Neutrophil (primary cell): ENCODE measurements at regions not wholly inside any gene's neighbourhood (a gene's known extent, or its start where the extent isn't known, plus 50 kb on each side); places are given as distances from the start of the nearest gene placed in this dataset.
A peak's percentile ranks its signal among the peaks of the same experiment; 100 is the strongest.

Source experiments
- H3K27ac ChIP-seq: fragments of 200-600 bp; sonication (generic); 2 replicates; pipeline ENCODE4 v1.5.1; 2016; ENCODE audit warnings: mild to moderate bottlenecking, moderate library complexity
- H3K27me3 ChIP-seq: fragments of 200-600 bp; sonication (generic); 2 replicates; pipeline ENCODE4 v1.6.0; 2016; ENCODE audit warnings: mild to moderate bottlenecking
- H3K36me3 ChIP-seq: fragments of 200-600 bp; sonication (generic); 2 replicates; pipeline ENCODE4 v1.5.1; 2017
- H3K4me1 ChIP-seq, 2 experiments: fragments of 200-600 bp in 1 of 2; sonication (generic) in 1 of 2; 1 replicate in 1 of 2; 2 replicates in 1 of 2; pipeline versions ENCODE4 v1.5.1 to v1.6.1; 2013 to 2016; ENCODE audit warnings: low read depth in 1 of 2, low read length in 1 of 2, mild to moderate bottlenecking in 1 of 2, moderate library complexity in 1 of 2; ENCODE audit not compliant: control insufficient read depth in 1 of 2, insufficient read depth in 1 of 2
- H3K4me3 ChIP-seq, 2 experiments: fragments of 200-600 bp in 1 of 2; sonication (generic) in 1 of 2; 1 replicate in 1 of 2; 2 replicates in 1 of 2; pipeline ENCODE4 v1.5.1; 2013 to 2016; ENCODE audit warnings: low read depth in 1 of 2, low read length in 1 of 2, mild to moderate bottlenecking in 1 of 2, moderate library complexity in 1 of 2
- H3K9me3 ChIP-seq: fragments of 200-600 bp; sonication (generic); 2 replicates; pipeline ENCODE4 v1.5.1; 2016
- CTCF ChIP-seq: fragments of 200-600 bp; sonication (generic); IDR thresholded peaks from 2 replicates; pipeline ENCODE4 v1.5.1; 2016; ENCODE audit warnings: antibody characterized with exemption

- TF ChIP-seq CTCF, result no peak
Measured at GRCh38 chr1:193567937-193568336, 381.5 kb upstream of the B3GALT2 start.

GRCh38 chr1:193566735-193567134 lies 380.3 kb upstream of the B3GALT2 start:
- H3K36me3 ChIP-seq, result no peaks in the 10 kb centered on the region
- no peaks in the 10 kb centered on the region for H3K9me3 ChIP-seq
- no peak overlapping the region for H3K4me3 ChIP-seq
- no peaks in the 10 kb centered on the region for H3K27me3 ChIP-seq
- H3K27ac ChIP-seq, result no peak overlapping the region
- no peak for TF ChIP-seq CTCF
- H3K4me1 ChIP-seq, result peaks cover 16 to 18% of the 10 kb centered on the region in 2 experiments

More at GRCh38 chr1:193567937-193568336, 381.5 kb upstream of the B3GALT2 start:
- Histone ChIP-seq H3K4me1 (peaks cover 16 to 18% of the 10 kb centered on the region in 2 experiments), H3K9me3 (no peaks in the 10 kb centered on the region), H3K4me3 (no peak overlapping the region), H3K27ac (peak overlapping the region; percentile 67), H3K36me3 (no peaks in the 10 kb centered on the region), H3K27me3 (no peaks in the 10 kb centered on the region)

DNA sequence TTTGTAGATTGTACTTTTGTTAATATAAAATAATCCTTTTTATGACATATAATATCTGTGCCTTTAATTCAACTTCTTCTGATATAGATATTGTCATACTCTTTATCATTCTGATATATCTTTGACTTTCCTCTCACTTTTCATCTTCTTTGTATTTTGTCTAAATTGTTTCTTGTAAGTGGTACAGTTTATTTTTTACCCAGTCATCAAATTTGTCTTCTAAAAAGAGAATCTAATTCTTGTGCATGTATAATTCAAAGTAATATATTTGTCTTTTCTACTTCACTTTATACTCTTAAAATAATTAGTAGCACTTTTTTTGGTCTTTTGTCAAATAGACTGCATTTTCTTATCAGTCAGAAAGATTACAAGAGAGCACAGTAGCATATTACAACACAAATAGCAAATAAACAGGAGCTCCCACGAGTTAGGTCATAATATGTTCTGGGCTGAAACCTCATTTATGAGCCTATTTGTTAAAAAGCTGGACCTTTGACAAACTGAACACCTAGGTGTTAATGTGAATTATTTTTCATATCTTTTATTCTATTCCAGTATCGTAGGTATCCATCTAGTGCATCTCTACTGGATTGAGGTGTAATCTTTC lies 379.7 kb upstream of the B3GALT2 start:
- H3K4me1 ChIP-seq, result peaks cover 16 to 18% of the 10 kb centered on the region in 2 experiments
- no peaks in the 10 kb centered on the region for H3K27me3 ChIP-seq
- no peaks in the 10 kb centered on the region for H3K36me3 ChIP-seq
- no peak overlapping the region for H3K4me3 ChIP-seq
- no peak overlapping the region for H3K27ac ChIP-seq
- TF ChIP-seq CTCF, result no peak
- no peaks in the 10 kb centered on the region for H3K9me3 ChIP-seq

GRCh38 chr1:193562121-193562520 lies 375.7 kb upstream of the B3GALT2 start:
- H3K4me1 ChIP-seq, result peaks cover 12 to 15% of the 10 kb centered on the region in 2 experiments
- H3K4me3 ChIP-seq, result no peak overlapping the region
- TF ChIP-seq CTCF, result no peak
- no peaks in the 10 kb centered on the region for H3K9me3 ChIP-seq
- no peaks in the 10 kb centered on the region for H3K36me3 ChIP-seq
- no peaks in the 10 kb centered on the region for H3K27me3 ChIP-seq
- no peak overlapping the region for H3K27ac ChIP-seq

- no peaks in the 10 kb centered on the region for H3K9me3 ChIP-seq
- peaks cover 12 to 15% of the 10 kb centered on the region in 2 experiments for H3K4me1 ChIP-seq
- peak overlapping the region; percentile 63 for H3K27ac ChIP-seq
- TF ChIP-seq CTCF, result no peak
- no peaks in the 10 kb centered on the region for H3K36me3 ChIP-seq
- H3K4me3 ChIP-seq, result no peak overlapping the region
- H3K27me3 ChIP-seq, result no peaks in the 10 kb centered on the region
Measured at GRCh38 chr1:193558491-193559028, 372.1 kb upstream of the B3GALT2 start.
